HT1080 (cell line): ENCODE measurements at regions not wholly inside any gene's neighbourhood (a gene's known extent, or its start where the extent isn't known, plus 50 kb on each side); places are given as distances from the start of the nearest gene placed in this dataset.

Experiments used
- DNase-seq: peaks from one replicate; pipeline ENCODE4 v3.0.0-alpha.2; 2015; ENCODE audit warnings: low read depth

- no peak for DNase-seq
These were observed 120.4 kb upstream of the FZD8 start for GRCh38 chr10:35762311-35763030.

DNA sequence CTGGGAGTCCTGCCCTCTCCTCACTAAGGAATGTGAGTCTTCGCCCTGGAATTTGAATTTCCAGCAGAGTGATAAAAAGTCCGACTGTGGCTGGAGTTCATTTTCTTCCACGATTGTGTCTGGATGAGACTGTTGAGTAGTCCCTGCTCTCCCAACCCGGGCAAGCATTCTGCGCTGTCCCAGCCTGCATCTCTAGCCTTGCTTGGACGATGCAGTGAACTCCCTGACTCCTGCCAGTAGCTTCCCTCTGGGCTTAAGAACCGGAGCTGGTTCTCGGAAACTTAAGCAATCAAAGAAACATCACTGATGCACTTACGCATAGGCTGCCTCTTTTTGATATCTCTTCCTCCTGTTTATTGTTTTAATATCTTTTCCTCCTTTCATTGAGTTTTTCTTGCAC, 116.0 kb upstream of the FZD8 start:
- no peak for DNase-seq

- DNase-seq, result no peak
These were observed 112.4 kb upstream of the FZD8 start for GRCh38 chr10:35754519-35754918.

DNA sequence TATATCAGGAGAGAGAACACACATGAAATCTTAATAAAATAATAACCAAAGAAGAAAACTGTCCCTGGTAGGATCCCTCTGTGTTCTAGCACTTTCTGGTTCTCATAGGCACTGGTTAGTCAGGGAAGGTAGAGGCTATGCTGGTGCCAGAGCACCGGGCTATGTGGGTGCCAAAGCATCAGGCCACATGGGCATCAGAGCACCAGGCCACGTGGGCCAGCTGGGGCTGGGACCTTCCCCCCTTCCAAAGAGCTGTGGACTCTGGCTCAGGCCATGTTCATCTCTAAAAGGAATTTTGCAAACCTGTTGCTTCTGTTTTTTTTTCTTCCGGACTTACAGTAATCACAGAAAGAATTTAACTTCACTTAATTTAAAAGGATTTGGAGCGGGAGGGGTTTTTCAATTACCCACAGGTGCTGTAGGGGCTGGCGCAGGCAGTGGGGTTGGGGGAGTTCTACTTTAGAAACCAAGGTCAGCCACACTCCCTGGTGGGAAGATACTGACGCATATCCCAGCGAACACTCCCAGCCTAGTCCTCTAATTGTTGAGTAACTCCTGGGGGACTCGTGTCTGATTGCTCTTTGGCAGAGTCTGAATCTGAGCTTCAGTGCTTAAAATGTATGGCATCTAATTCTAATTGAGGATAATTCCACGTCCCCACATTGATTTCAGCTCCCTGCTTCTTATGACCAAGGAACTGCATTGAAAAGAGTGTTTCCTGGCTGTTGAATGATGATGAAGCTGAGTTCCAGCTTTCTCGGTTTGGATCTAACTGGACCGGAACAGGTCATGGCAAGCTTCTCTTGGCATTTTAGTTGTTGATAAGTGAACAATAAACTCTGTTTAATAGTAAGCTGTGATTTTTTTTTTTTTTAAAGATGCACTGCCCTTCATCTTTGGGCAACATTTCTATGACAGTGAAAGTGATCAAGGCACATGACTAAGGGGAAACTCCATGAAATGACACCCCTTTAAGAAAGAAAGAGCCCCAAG, 110.7 kb upstream of the FZD8 start:
- no peak for DNase-seq

DNA sequence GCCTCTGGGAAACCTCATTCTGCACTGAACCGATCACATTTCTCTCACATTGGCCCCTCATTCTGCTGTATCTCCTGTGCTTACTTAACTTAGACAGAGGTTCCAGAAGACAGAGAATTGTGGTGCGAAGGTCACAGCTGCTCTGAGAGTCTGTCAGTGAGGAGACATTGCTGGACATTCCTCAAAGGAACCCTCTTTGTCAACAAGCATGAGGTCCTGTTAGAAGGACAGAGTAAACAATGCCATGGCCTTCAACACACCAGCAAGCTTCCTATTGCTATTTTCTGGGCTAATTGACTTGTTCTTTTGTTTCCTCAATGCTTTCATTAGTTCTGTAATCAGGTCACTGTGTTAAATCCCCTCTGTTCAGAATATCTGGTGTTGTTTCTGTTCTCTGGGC, 109.3 kb upstream of the FZD8 start:
- no peak for DNase-seq

DNA sequence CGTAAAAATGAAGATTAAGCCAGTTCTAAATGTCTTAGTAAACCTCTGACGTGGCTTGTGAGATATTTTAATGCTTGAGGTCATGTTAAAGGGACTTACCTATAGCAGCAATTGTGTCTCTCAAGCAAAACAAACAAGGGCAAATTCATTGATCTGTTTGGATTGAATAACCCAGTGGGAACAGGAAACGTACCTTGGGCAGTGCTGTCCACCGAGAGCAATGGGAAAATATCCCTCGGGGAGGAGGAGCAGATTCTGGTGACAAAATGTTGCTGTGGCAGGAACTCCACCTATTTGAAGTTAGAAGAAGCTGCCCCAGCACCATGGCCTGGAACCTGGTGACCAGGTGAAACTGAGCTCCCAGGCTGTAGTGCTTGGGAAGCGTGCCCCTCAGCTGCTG, 107.1 kb upstream of the FZD8 start:
- DNase-seq, result no peak

DNA sequence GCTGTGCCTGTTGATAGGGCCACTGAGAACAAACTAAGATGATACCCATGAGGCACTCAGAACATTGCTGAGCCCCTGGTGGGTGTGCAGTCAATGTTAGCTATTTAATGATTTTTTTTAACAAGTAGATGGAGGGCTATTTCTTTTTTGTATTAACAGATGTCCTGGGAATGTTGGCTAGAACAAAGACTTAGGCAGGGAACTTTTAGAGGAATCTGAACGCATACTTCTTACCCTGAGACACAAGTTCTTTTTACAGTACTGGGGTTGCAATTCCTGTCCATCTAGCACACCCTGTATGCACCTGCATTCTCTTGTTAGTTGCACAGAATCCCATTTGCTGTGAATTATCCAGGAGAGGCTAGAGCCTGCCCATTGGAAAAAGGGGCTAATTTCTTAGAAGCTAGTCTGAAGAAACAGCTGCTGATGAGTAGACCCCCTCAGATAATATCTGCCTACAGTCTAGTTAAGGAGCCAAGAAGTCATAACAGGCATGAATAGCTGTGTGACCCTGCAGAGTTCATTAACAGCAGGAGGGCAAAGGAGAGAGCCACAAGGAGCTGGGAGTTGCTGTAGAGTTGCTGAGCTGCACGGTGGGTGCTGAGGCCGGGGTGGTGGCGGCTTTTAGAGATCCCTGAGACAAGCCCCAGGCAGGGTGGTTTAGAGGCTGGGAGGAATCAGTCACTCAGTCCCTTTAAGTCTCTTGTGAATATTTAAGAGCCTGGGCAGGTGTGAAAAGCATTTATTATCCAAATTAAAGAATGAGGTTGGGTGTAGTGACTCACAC, 103.7 kb upstream of the FZD8 start:
- DNase-seq, result no peak

DNA sequence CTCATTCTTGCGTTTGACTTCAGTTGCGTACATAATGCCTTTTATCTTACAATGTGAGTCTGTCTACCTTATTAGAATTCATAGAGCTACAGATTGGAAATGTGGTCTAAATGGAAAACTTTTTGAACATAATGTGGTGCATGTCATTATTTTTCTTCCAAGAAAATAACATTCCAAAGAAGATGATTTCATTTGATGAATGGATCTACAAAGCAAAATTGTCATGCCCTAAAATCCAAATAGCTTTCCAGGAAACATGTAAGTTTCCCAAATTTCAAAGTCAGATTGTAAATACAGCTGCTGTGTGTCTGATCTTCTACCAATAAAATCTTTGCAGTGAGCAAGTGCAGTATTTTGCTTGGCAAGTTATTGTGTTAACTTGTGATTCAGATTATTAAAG, 101.8 kb upstream of the FZD8 start:
- DNase-seq, result no peak

GRCh38 chr10:35743351-35743750, 101.3 kb upstream of the FZD8 start:
- no peak for DNase-seq

GRCh38 chr10:35739998-35740397, 97.9 kb upstream of the FZD8 start:
- peak; percentile 58 for DNase-seq

- DNase-seq, result peak; percentile 63
These were observed 93.3 kb upstream of the FZD8 start for GRCh38 chr10:35735412-35735811.

GRCh38 chr10:35731828-35732227, 89.7 kb upstream of the FZD8 start:
- no peak for DNase-seq

DNA sequence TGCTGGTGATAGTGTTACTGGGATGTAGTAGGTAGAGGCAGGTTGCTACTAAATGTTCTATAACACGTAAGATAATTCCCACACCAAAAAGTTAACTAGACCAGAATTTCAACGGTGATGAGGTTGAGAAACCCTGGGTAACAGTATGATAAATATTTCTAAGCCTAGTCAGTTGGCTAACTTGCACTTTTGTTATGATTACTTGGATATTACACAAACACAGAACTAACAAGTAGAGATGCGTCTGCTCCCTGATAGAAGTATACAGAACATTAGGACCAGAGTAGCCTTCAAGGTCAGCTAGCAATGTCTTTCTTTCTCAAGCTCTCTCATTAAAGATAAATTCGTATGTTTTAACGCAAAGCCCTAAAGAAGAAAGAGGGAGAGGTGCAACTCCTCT, 86.2 kb upstream of the FZD8 start:
- DNase-seq, result no peak

- DNase-seq, result no peak
These were observed 84.8 kb upstream of the FZD8 start for GRCh38 chr10:35726846-35727245.

DNA sequence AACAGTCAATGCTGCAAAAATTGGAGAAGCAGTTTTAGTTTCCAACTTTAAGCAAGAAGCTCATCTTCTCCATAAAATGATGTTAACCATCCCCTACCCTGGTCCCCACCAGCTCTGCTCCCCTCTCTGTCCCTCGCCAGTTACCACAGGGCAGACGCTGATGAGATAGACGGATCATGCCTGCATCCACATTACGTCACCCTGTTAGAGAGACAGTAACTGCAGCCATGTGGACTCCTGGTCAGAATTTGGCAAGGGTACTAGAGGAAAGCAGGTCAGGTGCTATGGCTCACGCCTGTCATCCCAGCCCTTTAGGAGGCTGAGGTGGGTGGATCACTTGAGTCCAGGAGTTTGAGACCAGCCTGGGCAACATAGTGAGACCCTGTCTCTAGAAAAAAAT, 81.9 kb upstream of the FZD8 start:
- no peak for DNase-seq

- no peak for DNase-seq
These were observed 81.0 kb upstream of the FZD8 start for GRCh38 chr10:35723059-35723458.

DNA sequence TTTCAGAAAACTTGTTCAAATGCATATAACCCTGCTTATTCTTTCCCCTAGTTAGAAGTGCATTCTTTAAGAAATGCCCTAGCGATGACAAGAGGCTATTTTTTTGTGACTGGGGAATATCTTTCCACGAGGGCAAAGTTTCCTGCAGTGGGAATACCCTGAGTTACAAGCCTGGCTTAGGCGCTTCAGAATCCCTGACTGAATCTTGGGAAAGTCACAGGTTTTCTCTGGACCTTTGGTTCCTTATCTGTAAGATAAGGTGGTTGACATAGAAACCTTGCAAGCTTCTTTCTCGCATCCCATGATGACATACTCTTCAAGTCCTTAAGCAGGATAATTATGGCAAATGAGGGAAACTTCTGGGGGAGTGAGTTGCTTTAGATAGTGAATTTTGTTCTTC, 80.5 kb upstream of the FZD8 start:
- no peak for DNase-seq

- no peak for DNase-seq
These were observed 80.1 kb upstream of the FZD8 start for GRCh38 chr10:35722226-35722625.

GRCh38 chr10:35720366-35720765, 78.3 kb upstream of the FZD8 start:
- DNase-seq, result no peak

- DNase-seq, result no peak
These were observed 74.7 kb upstream of the FZD8 start for GRCh38 chr10:35716776-35717175.

DNA sequence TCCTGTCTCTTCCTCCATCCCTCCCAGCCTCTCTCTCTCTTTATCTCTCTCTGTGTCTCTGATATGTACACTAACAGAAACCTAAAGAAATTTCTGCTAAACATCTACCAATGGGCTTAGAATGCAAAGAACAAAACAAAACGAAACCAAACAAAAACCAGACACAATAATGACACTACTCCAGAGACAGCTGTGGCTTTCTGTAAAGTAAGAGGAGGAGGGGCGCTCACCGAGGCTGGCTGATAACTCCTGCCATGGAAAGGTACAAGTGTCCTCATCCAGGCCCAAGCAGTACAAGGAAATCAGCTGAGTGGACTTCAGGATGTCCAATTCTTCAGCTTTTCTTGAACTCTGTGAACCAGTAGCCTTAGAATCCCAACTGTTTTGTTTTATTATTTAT, 70.4 kb upstream of the FZD8 start:
- no peak for DNase-seq
